ENCODE measurements at regions not wholly inside any gene's neighbourhood (a gene's known extent, or its start where the extent isn't known, plus 50 kb on each side); places are given as distances from the start of the nearest gene placed in this dataset.

DNA sequence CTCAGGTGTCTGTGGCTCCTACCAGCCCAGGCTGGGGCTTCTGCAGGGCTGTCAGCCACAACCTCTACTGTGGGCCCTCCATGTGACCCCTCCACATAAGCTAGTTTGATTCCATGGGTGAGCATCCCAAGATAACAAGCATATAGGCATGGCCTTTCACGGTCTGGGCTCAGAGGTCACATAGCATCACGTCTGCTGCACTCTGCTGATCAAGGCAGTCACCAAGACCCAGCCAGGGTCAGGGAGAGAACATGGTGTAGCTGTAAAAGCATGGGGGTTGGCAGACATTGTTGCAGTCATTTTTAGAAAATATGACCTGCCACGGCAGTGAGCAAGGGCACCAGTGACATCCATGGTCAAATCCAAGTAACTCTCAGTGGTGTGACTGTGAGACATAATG, 698.8 kb downstream of the UQCRFS1 start:
- no peak for DNase-seq (ENCODE audit: low read depth in 1 of 2, low spot score in 1 of 2)
- Histone ChIP-seq H3K27ac (replicated peaks) (no peak overlapping the region), H3K27me3 (ENCODE audit: insufficient read depth, poor library complexity, severe bottlenecking) (no peaks in the 10 kb centered on the region), H3K4me3 (replicated peaks; ENCODE audit: insufficient read depth, low read length) (no peak overlapping the region)
- TF ChIP-seq POLR2AphosphoS5 (IDR thresholded peaks at IDR 0.05; ENCODE audit: low read depth): no peak
- TF ChIP-seq, protein P1, sequence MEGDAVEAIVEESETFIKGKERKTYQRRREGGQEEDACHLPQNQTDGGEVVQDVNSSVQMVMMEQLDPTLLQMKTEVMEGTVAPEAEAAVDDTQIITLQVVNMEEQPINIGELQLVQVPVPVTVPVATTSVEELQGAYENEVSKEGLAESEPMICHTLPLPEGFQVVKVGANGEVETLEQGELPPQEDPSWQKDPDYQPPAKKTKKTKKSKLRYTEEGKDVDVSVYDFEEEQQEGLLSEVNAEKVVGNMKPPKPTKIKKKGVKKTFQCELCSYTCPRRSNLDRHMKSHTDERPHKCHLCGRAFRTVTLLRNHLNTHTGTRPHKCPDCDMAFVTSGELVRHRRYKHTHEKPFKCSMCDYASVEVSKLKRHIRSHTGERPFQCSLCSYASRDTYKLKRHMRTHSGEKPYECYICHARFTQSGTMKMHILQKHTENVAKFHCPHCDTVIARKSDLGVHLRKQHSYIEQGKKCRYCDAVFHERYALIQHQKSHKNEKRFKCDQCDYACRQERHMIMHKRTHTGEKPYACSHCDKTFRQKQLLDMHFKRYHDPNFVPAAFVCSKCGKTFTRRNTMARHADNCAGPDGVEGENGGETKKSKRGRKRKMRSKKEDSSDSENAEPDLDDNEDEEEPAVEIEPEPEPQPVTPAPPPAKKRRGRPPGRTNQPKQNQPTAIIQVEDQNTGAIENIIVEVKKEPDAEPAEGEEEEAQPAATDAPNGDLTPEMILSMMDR (IDR thresholded peaks at IDR 0.05; ENCODE audit: insufficient read depth, low read length): no peak
- no peak for TF ChIP-seq SPI1 (IDR thresholded peaks at IDR 0.05; ENCODE audit: borderline replicate concordance, low read depth)
- TF ChIP-seq, protein P2, sequence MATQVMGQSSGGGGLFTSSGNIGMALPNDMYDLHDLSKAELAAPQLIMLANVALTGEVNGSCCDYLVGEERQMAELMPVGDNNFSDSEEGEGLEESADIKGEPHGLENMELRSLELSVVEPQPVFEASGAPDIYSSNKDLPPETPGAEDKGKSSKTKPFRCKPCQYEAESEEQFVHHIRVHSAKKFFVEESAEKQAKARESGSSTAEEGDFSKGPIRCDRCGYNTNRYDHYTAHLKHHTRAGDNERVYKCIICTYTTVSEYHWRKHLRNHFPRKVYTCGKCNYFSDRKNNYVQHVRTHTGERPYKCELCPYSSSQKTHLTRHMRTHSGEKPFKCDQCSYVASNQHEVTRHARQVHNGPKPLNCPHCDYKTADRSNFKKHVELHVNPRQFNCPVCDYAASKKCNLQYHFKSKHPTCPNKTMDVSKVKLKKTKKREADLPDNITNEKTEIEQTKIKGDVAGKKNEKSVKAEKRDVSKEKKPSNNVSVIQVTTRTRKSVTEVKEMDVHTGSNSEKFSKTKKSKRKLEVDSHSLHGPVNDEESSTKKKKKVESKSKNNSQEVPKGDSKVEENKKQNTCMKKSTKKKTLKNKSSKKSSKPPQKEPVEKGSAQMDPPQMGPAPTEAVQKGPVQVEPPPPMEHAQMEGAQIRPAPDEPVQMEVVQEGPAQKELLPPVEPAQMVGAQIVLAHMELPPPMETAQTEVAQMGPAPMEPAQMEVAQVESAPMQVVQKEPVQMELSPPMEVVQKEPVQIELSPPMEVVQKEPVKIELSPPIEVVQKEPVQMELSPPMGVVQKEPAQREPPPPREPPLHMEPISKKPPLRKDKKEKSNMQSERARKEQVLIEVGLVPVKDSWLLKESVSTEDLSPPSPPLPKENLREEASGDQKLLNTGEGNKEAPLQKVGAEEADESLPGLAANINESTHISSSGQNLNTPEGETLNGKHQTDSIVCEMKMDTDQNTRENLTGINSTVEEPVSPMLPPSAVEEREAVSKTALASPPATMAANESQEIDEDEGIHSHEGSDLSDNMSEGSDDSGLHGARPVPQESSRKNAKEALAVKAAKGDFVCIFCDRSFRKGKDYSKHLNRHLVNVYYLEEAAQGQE (IDR thresholded peaks at IDR 0.05; ENCODE audit: insufficient replicate concordance, low read depth): no peak
- no peak for TF ChIP-seq GABPA (IDR thresholded peaks at IDR 0.05; ENCODE audit: low read depth)

DNA sequence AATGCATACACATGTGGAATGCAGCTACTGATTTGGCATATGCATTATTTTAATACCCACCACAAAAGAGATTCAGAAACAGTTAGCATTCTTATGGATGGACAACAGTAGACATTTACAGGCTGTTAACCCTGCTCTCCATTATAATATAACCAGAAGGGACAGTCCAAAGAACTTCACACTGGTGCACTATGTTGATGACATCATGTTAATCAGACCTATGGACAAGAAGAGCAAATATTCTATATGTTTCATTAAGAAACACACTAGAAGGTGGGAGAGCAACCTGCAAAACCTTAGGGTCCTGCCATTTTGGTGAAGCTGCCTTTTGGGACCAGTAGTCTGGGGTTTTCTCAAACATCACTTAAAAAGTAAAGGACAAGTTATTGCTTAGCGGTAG, 701.3 kb downstream of the UQCRFS1 start:
- DNase-seq (ENCODE audit: low read depth in 1 of 2, low spot score in 1 of 2): no peak
- TF ChIP-seq POLR2AphosphoS5 (IDR thresholded peaks at IDR 0.05; ENCODE audit: low read depth) (no peak), SPI1 (IDR thresholded peaks at IDR 0.05; ENCODE audit: borderline replicate concordance, low read depth) (no peak), GABPA (IDR thresholded peaks at IDR 0.05; ENCODE audit: low read depth) (no peak)
- TF ChIP-seq, protein P1 (IDR thresholded peaks at IDR 0.05; ENCODE audit: insufficient read depth, low read length): no peak
- TF ChIP-seq, protein P2 (IDR thresholded peaks at IDR 0.05; ENCODE audit: insufficient replicate concordance, low read depth): no peak
- Histone ChIP-seq H3K4me3 (replicated peaks; ENCODE audit: insufficient read depth, low read length) (no peak overlapping the region), H3K27ac (replicated peaks) (no peak overlapping the region), H3K27me3 (ENCODE audit: insufficient read depth, poor library complexity, severe bottlenecking) (no peaks in the 10 kb centered on the region)

DNA sequence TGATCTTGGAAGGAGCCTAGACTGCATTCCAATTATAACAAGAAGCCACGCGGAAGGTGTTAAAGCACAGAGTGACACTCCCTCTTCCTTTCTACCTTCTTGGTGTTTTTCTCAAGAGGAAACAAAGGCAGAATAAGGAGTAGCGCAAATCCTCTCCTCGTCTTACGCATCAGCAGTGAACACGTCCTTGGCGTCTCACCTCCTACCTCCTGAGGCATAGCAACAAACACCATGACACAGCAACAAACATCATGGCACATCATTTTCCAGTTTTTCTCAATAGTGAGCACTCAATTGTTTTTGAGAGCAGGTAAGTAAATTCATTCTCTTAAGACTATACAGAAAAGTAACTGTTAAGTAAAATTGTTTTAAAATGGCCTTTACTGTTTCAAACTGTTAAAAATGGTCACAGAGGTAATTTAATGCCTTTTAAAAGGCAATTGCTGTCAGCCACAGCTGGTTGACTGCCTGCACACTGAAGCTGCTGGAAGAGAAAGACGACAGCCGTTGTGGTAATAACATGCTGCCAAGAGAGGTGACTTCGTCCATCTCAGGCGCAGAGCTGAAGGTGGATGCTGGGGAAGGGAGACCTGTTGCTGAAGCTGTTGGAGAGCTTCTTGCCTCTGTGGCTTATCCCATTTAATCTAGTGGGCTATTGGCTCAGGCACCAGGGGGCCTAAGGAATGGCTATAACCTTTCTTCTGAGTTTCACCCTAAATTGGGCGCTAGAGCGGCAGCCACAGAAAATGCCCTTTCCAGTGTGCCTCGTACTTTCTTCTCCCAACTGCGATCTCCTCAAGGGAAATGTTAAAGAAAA, 703.7 kb downstream of the UQCRFS1 start:
- TF ChIP-seq, protein P2 (IDR thresholded peaks at IDR 0.05; ENCODE audit: insufficient replicate concordance, low read depth): no peak
- TF ChIP-seq SPI1 (IDR thresholded peaks at IDR 0.05; ENCODE audit: borderline replicate concordance, low read depth) (no peak), GABPA (IDR thresholded peaks at IDR 0.05; ENCODE audit: low read depth) (no peak), POLR2AphosphoS5 (IDR thresholded peaks at IDR 0.05; ENCODE audit: low read depth) (no peak)
- TF ChIP-seq, protein P1 (IDR thresholded peaks at IDR 0.05; ENCODE audit: insufficient read depth, low read length): no peak
- Histone ChIP-seq H3K27ac (replicated peaks) (no peak overlapping the region), H3K27me3 (ENCODE audit: insufficient read depth, poor library complexity, severe bottlenecking) (no peaks in the 10 kb centered on the region), H3K4me3 (replicated peaks; ENCODE audit: insufficient read depth, low read length) (no peak overlapping the region)
- no peak for DNase-seq (ENCODE audit: low read depth in 1 of 2, low spot score in 1 of 2)
